ENCODE measurements at regions not wholly inside any gene's neighbourhood (a gene's known extent, or its start where the extent isn't known, plus 50 kb on each side); places are given as distances from the start of the nearest gene placed in this dataset.

GRCh38 chr1:59113876-59114457 is 182.9 kb upstream of the FGGY start:
- TF ChIP-seq CTCF (IDR thresholded peaks at IDR 0.05) = no peak
- TF ChIP-seq POLR2A (IDR thresholded peaks at IDR 0.05) = no peak

All from ovary (tissue), 3 donors.